ENCODE measurements at regions not wholly inside any gene's neighbourhood (a gene's known extent, or its start where the extent isn't known, plus 50 kb on each side); places are given as distances from the start of the nearest gene placed in this dataset.

DNA sequence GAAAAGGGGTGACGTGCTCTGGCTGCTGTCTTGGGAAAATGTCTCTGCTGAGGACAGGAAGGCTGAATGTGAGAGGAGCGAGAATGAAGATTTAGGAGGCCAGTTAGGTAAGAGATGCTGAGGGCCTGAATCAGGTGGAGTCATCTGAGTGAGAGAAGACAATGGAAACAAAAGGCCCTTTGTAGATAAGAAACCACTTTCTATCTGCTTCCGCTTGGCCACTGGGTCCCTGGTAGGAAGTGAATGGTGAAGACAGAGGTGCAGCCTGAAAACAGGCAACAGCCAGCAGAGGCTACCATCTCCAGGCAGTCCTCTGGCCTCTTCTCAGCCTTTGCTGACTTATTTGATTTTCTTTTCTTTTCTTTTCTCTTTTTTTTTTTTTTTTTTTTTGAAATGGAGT lies 374.0 kb upstream of the SLC14A2 start:
- TF ChIP-seq POLR2A (IDR thresholded peaks at IDR 0.05) (no peak), EP300 (IDR thresholded peaks at IDR 0.05) (no peak), POLR2AphosphoS5 (IDR thresholded peaks at IDR 0.05) (no peak)
- TF ChIP-seq, protein P1, sequence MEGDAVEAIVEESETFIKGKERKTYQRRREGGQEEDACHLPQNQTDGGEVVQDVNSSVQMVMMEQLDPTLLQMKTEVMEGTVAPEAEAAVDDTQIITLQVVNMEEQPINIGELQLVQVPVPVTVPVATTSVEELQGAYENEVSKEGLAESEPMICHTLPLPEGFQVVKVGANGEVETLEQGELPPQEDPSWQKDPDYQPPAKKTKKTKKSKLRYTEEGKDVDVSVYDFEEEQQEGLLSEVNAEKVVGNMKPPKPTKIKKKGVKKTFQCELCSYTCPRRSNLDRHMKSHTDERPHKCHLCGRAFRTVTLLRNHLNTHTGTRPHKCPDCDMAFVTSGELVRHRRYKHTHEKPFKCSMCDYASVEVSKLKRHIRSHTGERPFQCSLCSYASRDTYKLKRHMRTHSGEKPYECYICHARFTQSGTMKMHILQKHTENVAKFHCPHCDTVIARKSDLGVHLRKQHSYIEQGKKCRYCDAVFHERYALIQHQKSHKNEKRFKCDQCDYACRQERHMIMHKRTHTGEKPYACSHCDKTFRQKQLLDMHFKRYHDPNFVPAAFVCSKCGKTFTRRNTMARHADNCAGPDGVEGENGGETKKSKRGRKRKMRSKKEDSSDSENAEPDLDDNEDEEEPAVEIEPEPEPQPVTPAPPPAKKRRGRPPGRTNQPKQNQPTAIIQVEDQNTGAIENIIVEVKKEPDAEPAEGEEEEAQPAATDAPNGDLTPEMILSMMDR (IDR thresholded peaks at IDR 0.05): no peak

Data from stomach (tissue), 4 donors.